ENCODE measurements at regions not wholly inside any gene's neighbourhood (a gene's known extent, or its start where the extent isn't known, plus 50 kb on each side); places are given as distances from the start of the nearest gene placed in this dataset.

- ATAC-seq (ENCODE audit: insufficient read depth, low FRiP score), result no peak
- Histone ChIP-seq H3K4me1 (ENCODE audit: control insufficient read depth in 5 of 5, insufficient read depth in 5 of 5, low read length in 5 of 5) (no peaks in the 10 kb centered on the region), H3K27me3 (ENCODE audit: control insufficient read depth in 3 of 3, insufficient read depth in 3 of 3, low read length in 2 of 3) (no peaks in the 10 kb centered on the region), H3K4me3 (no peak overlapping the region), H3K36me3 (ENCODE audit: control insufficient read depth in 4 of 4, insufficient read depth in 4 of 4, low read length in 4 of 4) (no peaks in the 10 kb centered on the region), H3K9me3 (ENCODE audit: control insufficient read depth in 4 of 4, insufficient read depth in 3 of 4, low read length in 3 of 4) (no peaks in the 10 kb centered on the region), H3K27ac (ENCODE audit: low read depth in 1 of 2, low read length in 1 of 2) (no peak overlapping the region), H3K9ac (ENCODE audit: insufficient read depth in 1 of 2, low read length in 2 of 2) (no peak overlapping the region)
- 68 to 74% methylated on average over 2 of the region's 2 CpGs for whole genome bisulfite sequencing, 2 donors
- TF ChIP-seq CTCF (IDR thresholded peaks at IDR 0.05; ENCODE audit: control extremely low read depth, extremely low read depth), result no peak
- DNase-seq, result no peak
Observed at GRCh38 chr9:25562101-25562500, 116.1 kb downstream of the TUSC1 start.

GRCh38 chr9:25557645-25558300, 120.5 kb downstream of the TUSC1 start:
- no peak for DNase-seq
- H3K9me3 ChIP-seq (ENCODE audit: control insufficient read depth in 4 of 4, insufficient read depth in 3 of 4, low read length in 3 of 4), result no peaks in the 10 kb centered on the region
- no peak for TF ChIP-seq CTCF (IDR thresholded peaks at IDR 0.05; ENCODE audit: control extremely low read depth, extremely low read depth)
- H3K4me3 ChIP-seq, result no peak overlapping the region
- no peak for ATAC-seq (ENCODE audit: insufficient read depth, low FRiP score)
- H3K27me3 ChIP-seq (ENCODE audit: control insufficient read depth in 3 of 3, insufficient read depth in 3 of 3, low read length in 2 of 3), result no peaks in the 10 kb centered on the region
- no peak overlapping the region for H3K27ac ChIP-seq (ENCODE audit: low read depth in 1 of 2, low read length in 1 of 2)
- H3K36me3 ChIP-seq (ENCODE audit: control insufficient read depth in 4 of 4, insufficient read depth in 4 of 4, low read length in 4 of 4), result no peaks in the 10 kb centered on the region
- H3K4me1 ChIP-seq (ENCODE audit: control insufficient read depth in 5 of 5, insufficient read depth in 5 of 5, low read length in 5 of 5), result no peaks in the 10 kb centered on the region
- WGBS, 2 donors, result 72 to 74% methylated on average over 6 of the region's 6 CpGs
- H3K9ac ChIP-seq (ENCODE audit: insufficient read depth in 1 of 2, low read length in 2 of 2), result no peak overlapping the region

GRCh38 chr9:25556540-25556939, 121.7 kb downstream of the TUSC1 start:
- ATAC-seq (ENCODE audit: insufficient read depth, low FRiP score), result no peak
- TF ChIP-seq CTCF (IDR thresholded peaks at IDR 0.05; ENCODE audit: control extremely low read depth, extremely low read depth), result no peak
- no peaks in the 10 kb centered on the region for H3K4me1 ChIP-seq (ENCODE audit: control insufficient read depth in 5 of 5, insufficient read depth in 5 of 5, low read length in 5 of 5)
- no peaks in the 10 kb centered on the region for H3K36me3 ChIP-seq (ENCODE audit: control insufficient read depth in 4 of 4, insufficient read depth in 4 of 4, low read length in 4 of 4)
- no peak overlapping the region for H3K27ac ChIP-seq (ENCODE audit: low read depth in 1 of 2, low read length in 1 of 2)
- no peak overlapping the region for H3K4me3 ChIP-seq
- DNase-seq, result no peak
- WGBS, 2 donors, result 71 to 90% methylated on average over 1 of the region's 1 CpG
- no peaks in the 10 kb centered on the region for H3K27me3 ChIP-seq (ENCODE audit: control insufficient read depth in 3 of 3, insufficient read depth in 3 of 3, low read length in 2 of 3)
- H3K9me3 ChIP-seq (ENCODE audit: control insufficient read depth in 4 of 4, insufficient read depth in 3 of 4, low read length in 3 of 4), result no peaks in the 10 kb centered on the region
- H3K9ac ChIP-seq (ENCODE audit: insufficient read depth in 1 of 2, low read length in 2 of 2), result no peak overlapping the region

- H3K36me3 ChIP-seq (ENCODE audit: control insufficient read depth in 4 of 4, insufficient read depth in 4 of 4, low read length in 4 of 4), result no peaks in the 10 kb centered on the region
- WGBS, 2 donors, result 82 to 86% methylated on average over 3 of the region's 3 CpGs
- no peak overlapping the region for H3K4me3 ChIP-seq
- no peak overlapping the region for H3K27ac ChIP-seq (ENCODE audit: low read depth in 1 of 2, low read length in 1 of 2)
- DNase-seq (no peak), ATAC-seq (ENCODE audit: insufficient read depth, low FRiP score) (no peak)
- no peaks in the 10 kb centered on the region for H3K4me1 ChIP-seq (ENCODE audit: control insufficient read depth in 5 of 5, insufficient read depth in 5 of 5, low read length in 5 of 5)
- no peaks in the 10 kb centered on the region for H3K27me3 ChIP-seq (ENCODE audit: control insufficient read depth in 3 of 3, insufficient read depth in 3 of 3, low read length in 2 of 3)
- H3K9me3 ChIP-seq (ENCODE audit: control insufficient read depth in 4 of 4, insufficient read depth in 3 of 4, low read length in 3 of 4), result no peaks in the 10 kb centered on the region
- TF ChIP-seq CTCF (IDR thresholded peaks at IDR 0.05; ENCODE audit: control extremely low read depth, extremely low read depth), result no peak
- H3K9ac ChIP-seq (ENCODE audit: insufficient read depth in 1 of 2, low read length in 2 of 2), result no peak overlapping the region
Observed at GRCh38 chr9:25548847-25549246, 129.4 kb downstream of the TUSC1 start.

Measured in lung (tissue), 11 donors.